DOHH2 (cell line): ENCODE measurements at regions not wholly inside any gene's neighbourhood (a gene's known extent, or its start where the extent isn't known, plus 50 kb on each side); places are given as distances from the start of the nearest gene placed in this dataset.

Experiments
- H3F3A ChIP-seq: fragments of 200-600 bp; sonication (generic), shearing (Covaris generic); 2 replicates; pipeline ENCODE4 v1.6.0; 2016; ENCODE audit warnings: antibody characterized with exemption, mild to moderate bottlenecking; ENCODE audit not compliant: control insufficient read depth, insufficient read depth
- H3K27ac ChIP-seq: fragments of 200-600 bp; sonication (generic); 2 replicates; pipeline ENCODE4 v1.5.1; 2014; ENCODE audit warnings: low read depth, mild to moderate bottlenecking, low read length, moderate library complexity
- H3K27me3 ChIP-seq: fragments of 200-600 bp; sonication (generic); 2 replicates; pipeline ENCODE4 v1.6.1; 2014; ENCODE audit warnings: mild to moderate bottlenecking, low read length, mixed read lengths; ENCODE audit not compliant: control insufficient read depth
- H3K36me3 ChIP-seq: fragments of 200-600 bp; sonication (generic); 2 replicates; pipeline ENCODE4 v1.6.1; 2014; ENCODE audit warnings: mild to moderate bottlenecking, low read length, moderate library complexity, mixed read lengths; ENCODE audit not compliant: control insufficient read depth
- H3K4me1 ChIP-seq: fragments of 200-600 bp; sonication (generic); 2 replicates; pipeline ENCODE4 v1.6.1; 2014; ENCODE audit warnings: mild to moderate bottlenecking, low read length, mixed read lengths; ENCODE audit not compliant: control insufficient read depth
- H3K4me2 ChIP-seq: fragments of 200-600 bp; sonication (generic); 2 replicates; pipeline ENCODE4 v1.6.0; 2014; ENCODE audit warnings: mild to moderate bottlenecking, low read length, moderate library complexity
- H3K4me3 ChIP-seq: fragments of 200-600 bp; sonication (generic); 2 replicates; pipeline ENCODE4 v1.5.1; 2014; ENCODE audit warnings: mild to moderate bottlenecking, low read length, mixed read lengths
- H3K79me2 ChIP-seq: fragments of 200-600 bp; sonication (generic); 2 replicates; pipeline ENCODE4 v1.6.1; 2014; ENCODE audit warnings: mild to moderate bottlenecking, low read length, mixed read lengths; ENCODE audit not compliant: control insufficient read depth
- H3K9me2 ChIP-seq: fragments of 200-600 bp; sonication (generic); replicated peaks from 2 replicates; pipeline ENCODE4 v1.6.1; 2014; ENCODE audit warnings: mild to moderate bottlenecking, low read length, mixed read lengths; ENCODE audit not compliant: control insufficient read depth
- H3K9me3 ChIP-seq: fragments of 200-600 bp; sonication (generic); 2 replicates; pipeline ENCODE4 v1.6.1; 2014; ENCODE audit warnings: antibody characterized with exemption, low read length, mixed read lengths; ENCODE audit not compliant: control insufficient read depth, insufficient read depth
- H4K20me1 ChIP-seq: fragments of 200-600 bp; sonication (generic); 2 replicates; pipeline ENCODE4 v1.6.0; 2014; ENCODE audit warnings: low read depth, mild to moderate bottlenecking, antibody characterized with exemption, low read length, moderate library complexity; ENCODE audit not compliant: control insufficient read depth, insufficient read depth
- CTCF ChIP-seq: fragments of 200-600 bp; sonication (generic); IDR thresholded peaks from one replicate; pipeline ENCODE4 v1.5.1; 2014; ENCODE audit warnings: antibody characterized with exemption, mild to moderate bottlenecking, low read depth, low read length; ENCODE audit not compliant: poor library complexity, severe bottlenecking
- EZH2phosphoT487 ChIP-seq: fragments of 200-600 bp; sonication (generic); IDR thresholded peaks from 2 replicates; pipeline ENCODE4 v1.6.1; 2017; ENCODE audit warnings: borderline replicate concordance, mild to moderate bottlenecking, antibody characterized with exemption, low read length, moderate library complexity, mixed read lengths

GRCh38 chr2:39849064-39849463 is 70.0 kb upstream of the THUMPD2 start:
- Histone ChIP-seq H3K4me1 (peaks cover 27% of the 10 kb centered on the region), H3F3A (no peaks in the 10 kb centered on the region), H3K27ac (no peak overlapping the region), H3K79me2 (no peaks in the 10 kb centered on the region), H3K27me3 (no peaks in the 10 kb centered on the region), H3K4me3 (no peak overlapping the region), H3K9me2 (no peaks in the 10 kb centered on the region), H4K20me1 (no peaks in the 10 kb centered on the region), H3K36me3 (no peaks in the 10 kb centered on the region), H3K4me2 (no peak overlapping the region), H3K9me3 (no peaks in the 10 kb centered on the region)
- TF ChIP-seq CTCF, result no peak
- no peak for TF ChIP-seq EZH2phosphoT487

GRCh38 chr2:39845460-39846146 is 66.5 kb upstream of the THUMPD2 start:
- Histone ChIP-seq H3K4me1 (peaks cover 6% of the 10 kb centered on the region), H3K9me2 (no peaks in the 10 kb centered on the region), H3K27ac (no peak overlapping the region), H3K79me2 (no peaks in the 10 kb centered on the region), H4K20me1 (no peaks in the 10 kb centered on the region), H3K4me2 (no peak overlapping the region), H3F3A (no peaks in the 10 kb centered on the region), H3K9me3 (no peaks in the 10 kb centered on the region), H3K4me3 (no peak overlapping the region), H3K36me3 (no peaks in the 10 kb centered on the region), H3K27me3 (no peaks in the 10 kb centered on the region)
- TF ChIP-seq CTCF (no peak), EZH2phosphoT487 (no peak)

GRCh38 chr2:39839261-39839848 is 60.3 kb upstream of the THUMPD2 start:
- Histone ChIP-seq H3F3A (no peaks in the 10 kb centered on the region), H3K27ac (no peak overlapping the region), H3K4me1 (no peaks in the 10 kb centered on the region), H3K4me2 (no peak overlapping the region), H3K79me2 (no peaks in the 10 kb centered on the region), H3K36me3 (no peaks in the 10 kb centered on the region), H3K9me3 (no peaks in the 10 kb centered on the region), H3K4me3 (no peak overlapping the region), H3K27me3 (no peaks in the 10 kb centered on the region), H3K9me2 (no peaks in the 10 kb centered on the region), H4K20me1 (no peaks in the 10 kb centered on the region)
- TF ChIP-seq EZH2phosphoT487 (no peak), CTCF (no peak)
